HG02798 (cell line): ENCODE measurements at regions not wholly inside any gene's neighbourhood (a gene's known extent, or its start where the extent isn't known, plus 50 kb on each side); places are given as distances from the start of the nearest gene placed in this dataset.

ENCODE experiments used
- ATAC-seq: cut with Tn5 transposase; IDR thresholded peaks from one replicate; pipeline ENCODE4 v1.9.1; 2021; ENCODE audit warnings: mild to moderate bottlenecking; ENCODE audit not compliant: unreplicated experiment, poor library complexity

DNA sequence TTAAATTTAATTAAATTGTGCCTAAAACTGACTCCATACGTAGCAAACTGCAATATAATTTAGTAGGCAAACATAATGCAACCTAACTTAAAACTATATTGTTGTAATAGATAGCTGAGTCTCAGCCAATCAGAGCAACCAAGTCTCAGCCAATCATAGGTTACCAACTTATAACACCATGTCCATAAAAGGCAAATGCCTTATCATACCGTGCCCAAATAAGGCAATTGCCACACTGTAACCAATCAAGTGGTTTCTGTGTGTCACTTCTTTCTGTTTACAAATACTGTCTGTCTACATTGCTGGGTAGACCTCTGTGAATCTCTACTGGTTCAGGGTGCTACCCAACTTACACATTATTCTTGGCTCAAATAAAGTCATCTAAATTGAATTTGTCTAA lies 728.4 kb upstream of the EPHA6 start:
- no peak for ATAC-seq

DNA sequence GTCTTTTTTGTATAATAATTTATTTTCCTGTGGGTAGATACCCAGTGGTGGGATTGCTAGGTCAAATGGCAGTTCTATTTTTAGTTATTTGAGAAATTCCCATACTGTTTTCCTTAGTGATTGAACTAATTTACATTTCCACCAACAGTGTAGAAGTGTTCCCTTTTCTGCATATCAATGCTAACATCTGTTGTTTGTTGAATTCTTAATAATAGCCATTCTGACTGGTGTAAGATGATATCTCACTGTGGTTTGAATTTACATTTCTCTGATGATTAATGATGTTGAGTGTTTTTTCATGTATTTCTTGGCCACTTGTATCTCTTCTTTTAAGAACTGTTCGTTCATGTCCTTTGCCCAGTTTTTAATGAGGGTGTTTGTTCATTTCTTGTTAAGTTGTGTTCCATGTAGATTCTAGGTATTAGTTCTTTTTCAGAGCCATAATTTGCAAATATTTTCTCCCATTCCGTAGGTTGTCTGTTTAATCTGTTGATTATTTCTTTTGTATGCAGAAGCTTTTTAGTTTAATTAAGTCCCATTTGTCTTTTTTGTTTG lies 713.3 kb upstream of the EPHA6 start:
- no peak for ATAC-seq

DNA sequence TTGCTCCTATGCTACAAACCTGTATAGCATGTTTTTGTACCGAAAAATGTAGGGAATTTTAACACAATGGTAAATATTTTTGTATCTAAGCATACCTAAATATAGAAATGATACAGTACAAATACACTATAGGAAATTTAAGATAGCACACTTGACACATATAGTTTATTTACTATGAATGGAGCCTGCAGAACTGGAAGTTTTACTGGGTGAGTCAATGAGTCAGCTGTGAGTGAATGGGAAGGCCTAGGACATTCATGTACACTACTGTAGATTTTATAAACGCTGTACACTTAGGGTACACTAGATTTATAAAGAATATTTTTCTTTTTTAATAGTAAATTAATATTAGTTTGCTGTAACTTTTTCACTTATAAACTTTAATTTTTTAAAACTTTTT lies 707.7 kb upstream of the EPHA6 start:
- ATAC-seq: no peak
